DOHH2 (cell line): ENCODE measurements at regions not wholly inside any gene's neighbourhood (a gene's known extent, or its start where the extent isn't known, plus 50 kb on each side); places are given as distances from the start of the nearest gene placed in this dataset.

ENCODE experiments used
- H3F3A ChIP-seq: fragments of 200-600 bp; sonication (generic), shearing (Covaris generic); 2 replicates; pipeline ENCODE4 v1.6.0; 2016; ENCODE audit warnings: antibody characterized with exemption, mild to moderate bottlenecking; ENCODE audit not compliant: control insufficient read depth, insufficient read depth
- H3K27ac ChIP-seq: fragments of 200-600 bp; sonication (generic); 2 replicates; pipeline ENCODE4 v1.5.1; 2014; ENCODE audit warnings: low read depth, mild to moderate bottlenecking, low read length, moderate library complexity
- H3K27me3 ChIP-seq: fragments of 200-600 bp; sonication (generic); 2 replicates; pipeline ENCODE4 v1.6.1; 2014; ENCODE audit warnings: mild to moderate bottlenecking, low read length, mixed read lengths; ENCODE audit not compliant: control insufficient read depth
- H3K36me3 ChIP-seq: fragments of 200-600 bp; sonication (generic); 2 replicates; pipeline ENCODE4 v1.6.1; 2014; ENCODE audit warnings: mild to moderate bottlenecking, low read length, moderate library complexity, mixed read lengths; ENCODE audit not compliant: control insufficient read depth
- H3K4me1 ChIP-seq: fragments of 200-600 bp; sonication (generic); 2 replicates; pipeline ENCODE4 v1.6.1; 2014; ENCODE audit warnings: mild to moderate bottlenecking, low read length, mixed read lengths; ENCODE audit not compliant: control insufficient read depth
- H3K4me2 ChIP-seq: fragments of 200-600 bp; sonication (generic); 2 replicates; pipeline ENCODE4 v1.6.0; 2014; ENCODE audit warnings: mild to moderate bottlenecking, low read length, moderate library complexity
- H3K4me3 ChIP-seq: fragments of 200-600 bp; sonication (generic); 2 replicates; pipeline ENCODE4 v1.5.1; 2014; ENCODE audit warnings: mild to moderate bottlenecking, low read length, mixed read lengths
- H3K79me2 ChIP-seq: fragments of 200-600 bp; sonication (generic); 2 replicates; pipeline ENCODE4 v1.6.1; 2014; ENCODE audit warnings: mild to moderate bottlenecking, low read length, mixed read lengths; ENCODE audit not compliant: control insufficient read depth
- H3K9me2 ChIP-seq: fragments of 200-600 bp; sonication (generic); replicated peaks from 2 replicates; pipeline ENCODE4 v1.6.1; 2014; ENCODE audit warnings: mild to moderate bottlenecking, low read length, mixed read lengths; ENCODE audit not compliant: control insufficient read depth
- H3K9me3 ChIP-seq: fragments of 200-600 bp; sonication (generic); 2 replicates; pipeline ENCODE4 v1.6.1; 2014; ENCODE audit warnings: antibody characterized with exemption, low read length, mixed read lengths; ENCODE audit not compliant: control insufficient read depth, insufficient read depth
- H4K20me1 ChIP-seq: fragments of 200-600 bp; sonication (generic); 2 replicates; pipeline ENCODE4 v1.6.0; 2014; ENCODE audit warnings: low read depth, mild to moderate bottlenecking, antibody characterized with exemption, low read length, moderate library complexity; ENCODE audit not compliant: control insufficient read depth, insufficient read depth
- CTCF ChIP-seq: fragments of 200-600 bp; sonication (generic); IDR thresholded peaks from one replicate; pipeline ENCODE4 v1.5.1; 2014; ENCODE audit warnings: antibody characterized with exemption, mild to moderate bottlenecking, low read depth, low read length; ENCODE audit not compliant: poor library complexity, severe bottlenecking
- EZH2phosphoT487 ChIP-seq: fragments of 200-600 bp; sonication (generic); IDR thresholded peaks from 2 replicates; pipeline ENCODE4 v1.6.1; 2017; ENCODE audit warnings: borderline replicate concordance, mild to moderate bottlenecking, antibody characterized with exemption, low read length, moderate library complexity, mixed read lengths

- Histone ChIP-seq H3K27me3 (no peaks in the 10 kb centered on the region), H3K9me3 (no peaks in the 10 kb centered on the region), H3K36me3 (no peaks in the 10 kb centered on the region), H4K20me1 (no peaks in the 10 kb centered on the region), H3K27ac (no peak overlapping the region), H3F3A (no peaks in the 10 kb centered on the region), H3K4me2 (no peak overlapping the region), H3K4me1 (no peaks in the 10 kb centered on the region), H3K4me3 (no peak overlapping the region), H3K79me2 (no peaks in the 10 kb centered on the region), H3K9me2 (no peaks in the 10 kb centered on the region)
- TF ChIP-seq CTCF (no peak), EZH2phosphoT487 (no peak)
Measured at GRCh38 chr5:125283372-125283771, 536.9 kb upstream of the ZNF608 start.

- H3K27ac ChIP-seq, result no peak overlapping the region
- no peaks in the 10 kb centered on the region for H4K20me1 ChIP-seq
- H3K9me2 ChIP-seq, result no peaks in the 10 kb centered on the region
- no peak for TF ChIP-seq CTCF
- no peak for TF ChIP-seq EZH2phosphoT487
- H3K27me3 ChIP-seq, result no peaks in the 10 kb centered on the region
- no peak overlapping the region for H3K4me2 ChIP-seq
- no peak overlapping the region for H3K4me3 ChIP-seq
- H3K9me3 ChIP-seq, result no peaks in the 10 kb centered on the region
- H3K4me1 ChIP-seq, result no peaks in the 10 kb centered on the region
- no peaks in the 10 kb centered on the region for H3K36me3 ChIP-seq
- H3K79me2 ChIP-seq, result no peaks in the 10 kb centered on the region
- H3F3A ChIP-seq, result no peaks in the 10 kb centered on the region
Measured at GRCh38 chr5:125286271-125286670, 539.8 kb upstream of the ZNF608 start.

GRCh38 chr5:125289606-125290005 lies 543.2 kb upstream of the ZNF608 start:
- Histone ChIP-seq H3K9me2 (no peaks in the 10 kb centered on the region), H4K20me1 (no peaks in the 10 kb centered on the region), H3K79me2 (no peaks in the 10 kb centered on the region), H3K36me3 (no peaks in the 10 kb centered on the region), H3K4me1 (peaks cover 15% of the 10 kb centered on the region), H3K4me3 (no peak overlapping the region), H3K9me3 (no peaks in the 10 kb centered on the region), H3F3A (no peaks in the 10 kb centered on the region), H3K4me2 (no peak overlapping the region), H3K27ac (no peak overlapping the region), H3K27me3 (no peaks in the 10 kb centered on the region)
- TF ChIP-seq EZH2phosphoT487, result no peak
- no peak for TF ChIP-seq CTCF

- H3K4me1 ChIP-seq, result peaks cover 15% of the 10 kb centered on the region
- no peaks in the 10 kb centered on the region for H3K27me3 ChIP-seq
- no peaks in the 10 kb centered on the region for H3F3A ChIP-seq
- no peak overlapping the region for H3K4me2 ChIP-seq
- no peak overlapping the region for H3K27ac ChIP-seq
- no peaks in the 10 kb centered on the region for H3K79me2 ChIP-seq
- H3K9me2 ChIP-seq, result no peaks in the 10 kb centered on the region
- H3K36me3 ChIP-seq, result no peaks in the 10 kb centered on the region
- H4K20me1 ChIP-seq, result no peaks in the 10 kb centered on the region
- no peak for TF ChIP-seq CTCF
- no peak overlapping the region for H3K4me3 ChIP-seq
- no peaks in the 10 kb centered on the region for H3K9me3 ChIP-seq
Measured at GRCh38 chr5:125290935-125291334, 544.5 kb upstream of the ZNF608 start.
